Stimulated activated CD8-positive, alpha-beta memory T cell treated with anti-CD3 and anti-CD28 coated beads, Interleukin-2, amount 100 ng/mL, for 1 hour (primary cell): ENCODE measurements at regions not wholly inside any gene's neighbourhood (a gene's known extent, or its start where the extent isn't known, plus 50 kb on each side); places are given as distances from the start of the nearest gene placed in this dataset.
"Not testable (repeated sequence)": the region's sequence is repeated elsewhere in the genome, so short reads cannot be mapped to it uniquely, and the experiment has no call there.

ENCODE experiments used
- DNase-seq, 2 donors: peaks; one replicate each; pipeline ENCODE4 v3.0.0-alpha.2; 2020; ENCODE audit warnings: low read depth in 2 of 2

DNA sequence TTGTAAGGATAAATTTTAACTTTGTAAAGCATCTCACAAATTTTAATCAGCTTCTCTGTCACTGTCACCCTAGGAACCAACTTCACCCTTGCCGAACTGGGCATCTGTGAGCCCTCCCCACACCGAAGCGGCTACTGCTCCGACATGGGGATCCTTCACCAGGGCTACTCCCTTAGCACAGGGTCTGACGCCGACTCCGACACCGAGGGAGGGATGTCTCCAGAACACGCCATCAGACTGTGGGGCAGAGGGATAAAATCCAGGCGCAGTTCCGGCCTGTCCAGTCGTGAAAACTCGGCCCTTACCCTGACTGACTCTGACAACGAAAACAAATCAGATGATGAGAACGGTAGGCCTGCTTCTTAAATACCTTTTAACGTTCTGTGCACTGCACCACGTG lies 916.3 kb upstream of the WWC1 start:
- DNase-seq: no peak

DNA sequence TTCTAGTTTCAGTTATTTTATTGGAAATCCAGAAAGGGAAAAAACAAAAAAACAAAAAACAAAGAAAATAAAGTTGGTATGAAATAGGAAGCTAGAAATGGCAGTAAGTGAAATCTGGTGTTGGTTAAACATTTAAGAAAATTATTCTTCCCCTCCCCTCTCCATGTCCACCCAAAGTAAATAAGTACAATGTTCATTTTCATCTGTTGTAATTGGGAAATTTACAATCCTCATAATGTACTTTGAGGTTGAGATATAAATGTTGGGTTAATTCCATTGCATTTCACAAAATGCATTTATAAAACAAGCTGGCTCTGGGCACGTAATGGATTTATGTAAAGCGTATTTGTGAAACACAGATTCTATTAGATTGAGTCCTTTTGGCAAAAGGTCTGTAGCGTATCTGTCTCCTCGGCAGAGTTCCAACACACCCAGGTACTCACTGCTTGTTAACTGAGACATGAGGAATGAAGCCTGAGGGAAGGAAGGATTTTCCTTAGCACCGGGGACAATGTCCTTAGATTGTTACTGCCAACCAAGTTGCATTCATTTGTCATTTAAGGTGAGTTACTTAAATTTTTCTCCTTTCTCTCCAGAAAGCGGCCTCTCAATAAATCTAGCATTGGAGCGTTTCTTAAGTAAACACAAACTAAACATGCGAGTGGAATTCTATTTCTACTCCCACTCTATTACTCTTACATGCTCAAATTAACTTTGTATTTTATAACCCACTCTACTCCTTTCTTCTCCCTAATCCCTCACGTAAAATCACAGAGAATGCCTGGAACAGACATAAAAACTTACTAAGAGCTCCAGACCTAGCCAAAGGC lies 912.3 kb upstream of the WWC1 start:
- no peak for DNase-seq

DNA sequence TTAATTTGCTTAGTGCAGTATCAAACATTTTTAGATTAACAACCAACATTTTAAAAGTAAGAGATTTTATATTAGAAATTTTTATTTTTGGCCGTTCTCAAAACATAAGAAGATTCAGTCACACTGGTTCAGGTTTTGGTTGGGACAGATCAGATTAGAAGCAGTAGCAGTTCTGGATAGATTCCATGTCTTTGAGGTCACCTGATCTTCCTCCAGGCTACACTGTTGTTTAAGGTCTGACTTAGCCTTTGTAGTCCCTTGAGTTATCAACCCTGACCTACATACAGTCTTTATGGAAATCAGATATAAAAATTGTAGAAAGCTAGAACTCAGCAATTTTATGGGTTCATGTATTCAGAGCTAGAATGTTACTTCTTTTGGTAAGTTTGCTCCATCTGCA lies 910.0 kb upstream of the WWC1 start:
- no peak for DNase-seq

DNA sequence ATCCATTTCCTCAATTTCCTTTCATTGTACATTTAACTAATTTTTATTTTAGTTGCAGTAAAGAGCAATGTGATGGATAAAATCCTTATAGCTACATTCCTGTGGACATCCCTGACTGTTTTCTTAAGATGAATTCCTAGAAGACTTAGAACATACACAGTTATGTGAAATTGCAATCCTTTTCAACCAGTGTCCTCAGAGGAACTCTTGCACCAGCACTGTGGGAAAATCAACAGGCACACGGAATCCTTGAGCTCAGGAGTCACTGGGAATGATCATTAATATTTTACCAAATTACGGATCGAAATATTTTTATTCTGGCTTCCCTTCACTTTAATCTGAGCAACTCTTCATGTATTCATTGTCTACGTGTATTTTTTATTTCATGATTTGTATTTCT lies 901.9 kb upstream of the WWC1 start:
- DNase-seq: no peak

DNA sequence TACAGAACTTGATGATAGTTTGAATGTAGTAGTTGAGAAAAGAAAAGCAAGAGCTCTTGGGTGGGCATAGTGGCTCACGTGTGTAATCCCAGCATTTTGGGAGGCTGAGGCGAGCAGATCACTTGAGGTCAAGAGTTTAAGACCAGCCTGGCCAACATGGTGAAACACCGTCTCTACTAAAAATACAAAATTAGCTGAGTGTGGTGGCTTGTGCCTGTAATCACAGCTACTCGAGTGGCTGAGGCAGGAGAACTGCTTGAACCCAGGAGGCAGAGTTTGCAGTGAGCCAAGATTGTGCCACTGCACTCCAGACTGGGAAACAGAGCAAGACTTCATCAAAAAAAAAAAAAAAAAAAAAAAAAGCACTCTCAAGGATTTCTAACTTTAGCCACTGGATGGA lies 900.2 kb upstream of the WWC1 start:
- not testable (repeated sequence) for DNase-seq

DNA sequence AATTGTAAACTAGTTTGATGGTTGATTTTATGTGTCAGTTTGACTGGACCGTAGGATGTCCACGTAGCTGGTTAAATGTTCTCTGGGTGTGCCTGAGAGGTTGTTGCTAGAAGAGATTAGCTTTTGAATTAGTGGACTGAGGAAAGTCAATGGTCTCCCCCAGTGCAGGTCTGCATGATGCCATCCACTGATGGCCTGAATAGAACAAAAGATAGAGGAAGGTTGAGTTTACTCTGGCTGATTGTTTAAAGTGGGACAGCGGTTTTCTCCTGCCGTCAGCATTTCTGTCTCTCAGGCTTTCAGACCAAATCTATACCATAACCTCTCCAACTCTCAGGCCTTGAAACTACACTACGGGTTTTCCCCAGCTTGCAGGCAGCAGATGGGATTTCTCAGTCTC lies 899.2 kb upstream of the WWC1 start:
- DNase-seq: no peak

DNA sequence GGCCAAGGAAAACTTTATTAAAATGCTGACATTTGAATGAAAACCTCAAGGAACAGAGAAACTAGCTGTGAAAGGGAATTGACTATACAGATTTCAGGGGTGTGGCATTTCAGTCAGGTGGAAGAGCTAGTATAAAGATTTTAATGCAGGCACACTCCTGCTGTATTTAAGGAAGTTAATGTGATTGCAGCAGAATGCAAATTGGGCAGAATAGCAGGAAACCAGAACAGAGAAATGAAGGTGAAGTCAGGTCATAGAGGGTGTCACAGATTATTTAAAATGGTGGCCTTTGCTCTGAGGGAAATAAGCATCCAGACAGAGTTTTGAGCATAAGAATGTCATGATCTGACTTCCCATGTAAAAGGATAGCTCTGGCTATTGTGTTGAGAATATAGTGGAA lies 898.1 kb upstream of the WWC1 start:
- DNase-seq: no peak

DNA sequence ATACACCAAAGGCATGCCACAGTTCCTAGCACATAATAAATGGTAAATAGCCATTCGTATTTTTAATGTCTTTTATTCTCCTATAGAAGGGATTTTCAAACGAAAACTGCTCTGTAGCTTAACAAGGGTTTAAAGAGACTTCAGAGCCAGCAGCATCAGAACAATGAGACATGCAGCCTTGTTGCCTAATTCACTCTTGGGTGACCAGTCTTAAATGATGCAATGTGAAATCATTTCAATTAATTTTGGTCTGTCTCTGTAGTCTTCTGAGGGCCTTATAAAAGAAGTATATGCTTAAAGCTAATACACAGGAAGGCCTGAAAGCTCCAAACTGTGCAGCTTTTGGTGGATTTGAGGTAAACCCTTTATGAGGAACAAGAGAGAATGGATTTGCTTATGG lies 888.8 kb upstream of the WWC1 start:
- DNase-seq: no peak

DNA sequence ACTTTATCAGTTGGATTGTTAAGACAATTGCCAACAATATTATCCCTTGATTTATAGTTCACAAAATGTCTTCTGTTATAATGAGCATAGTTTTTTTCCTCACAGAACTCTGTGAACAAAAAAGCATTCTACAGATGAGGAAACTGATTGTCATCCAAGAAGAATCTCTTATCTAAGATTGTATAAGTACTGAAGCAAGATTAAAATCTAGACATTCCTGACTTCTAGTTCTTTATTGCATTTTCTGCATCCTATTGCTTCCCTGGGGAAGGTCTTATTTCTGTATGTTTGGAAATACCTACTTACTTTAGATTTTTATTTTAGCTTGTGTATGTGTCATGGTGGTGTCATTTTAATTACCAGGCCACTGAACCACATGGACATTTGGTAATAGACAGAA lies 884.9 kb upstream of the WWC1 start:
- DNase-seq: no peak

DNA sequence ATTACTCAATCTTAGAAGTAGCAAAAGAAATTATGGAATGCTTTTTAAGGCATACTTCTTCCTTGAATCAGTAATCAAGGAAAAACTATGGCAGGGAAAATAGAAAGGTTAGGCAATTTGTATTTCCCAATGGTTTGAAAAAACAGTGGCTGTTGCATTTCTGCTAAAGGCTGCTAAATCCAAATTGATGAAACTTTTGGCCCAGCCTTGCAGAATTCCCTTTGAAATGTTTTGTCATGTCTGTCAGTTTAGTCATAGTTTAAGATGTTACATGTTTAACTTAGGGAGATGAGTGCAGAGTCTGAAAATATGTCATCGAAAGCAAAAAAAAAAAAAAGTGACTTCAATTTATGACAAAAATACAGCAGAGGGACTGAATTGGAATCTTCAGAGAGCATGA lies 878.9 kb upstream of the WWC1 start:
- no peak for DNase-seq

DNA sequence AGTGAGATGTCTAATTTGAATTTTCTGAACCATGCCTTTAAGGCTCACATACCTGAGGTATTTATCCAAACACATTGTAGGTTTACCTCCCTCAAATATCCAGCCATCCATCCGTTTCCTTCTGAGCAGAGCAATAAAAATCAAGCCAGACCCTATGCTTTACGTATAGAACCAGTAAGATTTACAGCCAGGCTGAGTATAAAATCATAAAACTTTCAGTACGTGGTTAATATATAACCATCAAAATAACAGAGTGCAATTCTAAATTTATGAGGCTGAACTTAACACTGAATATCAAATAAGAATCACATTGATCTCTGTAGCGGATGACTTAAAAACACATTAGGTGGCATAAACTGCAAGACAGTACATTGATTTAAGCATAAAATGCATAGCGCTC lies 877.9 kb upstream of the WWC1 start:
- DNase-seq: no peak

DNA sequence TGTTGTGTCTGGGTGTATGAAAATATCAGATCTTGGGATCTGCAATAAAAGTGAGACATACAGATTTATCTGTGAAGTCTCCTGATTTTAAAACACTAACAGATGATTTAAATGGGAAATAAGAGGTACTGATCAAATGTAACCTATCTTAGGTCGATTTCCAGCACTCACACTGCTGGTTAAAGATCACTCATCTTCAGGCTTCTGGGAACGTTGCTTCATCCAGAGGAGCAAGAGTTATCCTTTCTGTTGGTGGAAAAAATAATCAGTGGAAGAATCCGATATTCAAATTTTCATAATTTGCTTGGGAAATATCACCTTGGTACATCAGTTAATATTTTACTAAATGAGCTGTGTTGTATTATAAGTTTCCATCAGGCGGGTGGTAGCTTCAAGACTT lies 876.8 kb upstream of the WWC1 start:
- no peak for DNase-seq

DNA sequence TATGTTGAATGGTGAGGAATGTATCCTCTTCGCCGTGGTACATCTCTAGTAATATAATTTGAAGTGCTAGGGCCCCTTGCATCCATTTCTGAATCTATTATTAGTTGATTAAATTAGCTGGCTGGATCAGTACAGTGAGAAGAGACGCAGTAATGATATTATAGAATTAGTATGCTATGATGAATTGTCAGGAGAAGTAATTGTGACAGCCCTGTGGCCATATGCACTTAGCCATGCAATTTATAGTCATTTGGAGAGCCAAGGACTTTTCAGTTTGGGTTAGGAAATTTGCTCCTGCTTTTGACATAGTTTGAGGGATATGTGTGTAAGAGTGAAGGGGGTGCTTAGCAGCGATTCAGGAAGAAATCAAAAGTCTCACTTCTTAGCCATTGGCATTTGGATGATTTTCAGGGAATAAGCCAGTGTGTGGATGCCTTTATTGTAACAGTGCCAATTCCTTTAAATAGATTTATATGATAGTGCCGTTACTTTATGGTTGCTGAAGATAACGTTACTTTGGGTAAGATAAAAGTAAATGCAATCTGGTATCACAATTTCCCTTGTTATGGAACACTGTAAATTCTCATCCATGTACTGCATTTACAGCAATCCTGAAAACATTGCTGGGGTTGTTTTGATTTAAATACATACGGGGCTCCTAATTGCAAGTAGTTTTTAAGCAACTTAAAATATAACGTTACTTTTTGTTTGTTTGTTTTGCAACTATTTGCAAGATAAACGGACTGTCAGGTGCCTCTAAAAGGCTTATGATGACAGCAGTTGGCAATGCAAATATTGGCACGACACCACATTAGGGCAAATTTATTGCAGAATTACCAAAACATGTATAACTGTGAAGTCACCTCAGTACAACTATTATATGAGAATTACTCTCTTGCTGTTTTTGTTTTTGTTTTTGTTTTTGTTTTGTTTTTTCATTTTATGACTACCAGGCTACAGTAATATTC lies 875.4 kb upstream of the WWC1 start:
- no peak for DNase-seq

DNA sequence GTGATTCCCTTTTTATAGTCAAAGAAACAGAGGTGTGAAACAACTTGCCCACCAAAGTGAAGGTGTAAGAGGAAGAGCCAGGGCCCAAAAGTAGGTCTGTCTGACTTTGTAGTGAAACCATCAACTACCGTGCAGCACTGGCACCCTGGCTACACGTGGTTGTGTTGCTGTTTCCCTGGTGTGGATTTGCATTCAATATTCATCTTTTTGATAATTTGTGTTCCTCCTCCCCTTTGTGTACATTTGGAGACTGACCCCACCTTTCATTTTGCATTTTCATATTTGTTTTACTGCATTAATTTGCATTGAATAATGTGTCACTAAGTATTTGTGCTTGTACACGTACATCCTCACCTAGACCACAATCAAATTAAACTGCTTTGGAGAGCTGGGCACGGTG lies 873.8 kb upstream of the WWC1 start:
- no peak for DNase-seq

DNA sequence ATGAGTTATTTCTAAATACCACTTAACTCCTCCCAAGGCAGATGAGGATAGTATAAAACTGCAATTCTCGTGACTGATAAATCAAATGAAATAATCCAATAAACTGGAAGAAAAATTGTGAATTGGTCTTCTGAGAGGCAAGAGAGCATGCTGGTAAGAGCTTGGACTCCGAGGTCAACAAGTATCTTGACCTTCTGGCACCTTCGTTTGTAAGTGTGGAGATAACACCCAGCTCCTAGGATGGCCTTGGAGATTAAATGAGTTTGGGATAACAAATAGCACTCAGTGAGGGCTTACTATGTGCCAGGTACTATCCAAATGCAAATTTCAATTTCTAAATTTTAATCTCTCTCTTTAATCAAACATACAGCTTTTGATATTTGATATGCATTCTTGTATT lies 866.3 kb upstream of the WWC1 start:
- DNase-seq: no peak

DNA sequence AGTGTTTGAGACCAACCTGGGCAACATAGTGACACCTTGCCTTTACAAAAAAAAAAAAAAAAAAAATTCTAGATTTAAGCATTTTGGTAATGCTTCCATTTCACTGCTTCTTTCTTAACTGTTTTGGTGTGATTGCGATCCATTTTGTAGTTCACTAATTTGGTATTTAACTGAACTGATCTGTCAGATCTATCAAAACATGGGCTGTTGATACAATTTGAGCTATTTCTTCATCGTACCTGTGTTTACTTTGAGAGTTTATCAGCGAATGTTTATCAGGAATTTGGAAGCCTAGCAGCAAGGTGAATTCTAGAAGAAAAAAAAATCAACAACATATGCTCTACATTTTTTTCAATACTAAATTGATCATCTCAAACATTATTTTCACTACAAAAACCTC lies 864.9 kb upstream of the WWC1 start:
- DNase-seq: no peak

DNA sequence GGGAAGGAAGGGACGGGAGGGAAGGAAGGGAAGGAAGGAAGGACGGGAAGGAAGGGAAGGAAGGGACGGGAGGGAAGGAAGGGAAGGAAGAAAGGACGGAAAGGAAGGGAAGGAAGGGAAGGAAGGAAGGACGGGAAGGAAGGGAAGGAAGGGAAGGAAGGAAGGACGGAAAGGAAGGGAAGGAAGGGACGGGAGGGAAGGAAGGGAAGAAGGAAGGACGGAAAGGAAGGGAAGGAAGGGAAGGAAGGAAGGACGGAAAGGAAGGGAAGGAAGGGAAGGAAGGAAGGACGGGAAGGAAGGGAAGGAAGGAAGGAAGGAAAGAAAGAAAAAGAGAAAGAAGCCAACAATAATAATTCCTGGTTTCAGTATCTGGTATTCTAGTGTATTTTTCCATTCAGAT lies 863.8 kb upstream of the WWC1 start:
- DNase-seq: not testable (repeated sequence)

DNA sequence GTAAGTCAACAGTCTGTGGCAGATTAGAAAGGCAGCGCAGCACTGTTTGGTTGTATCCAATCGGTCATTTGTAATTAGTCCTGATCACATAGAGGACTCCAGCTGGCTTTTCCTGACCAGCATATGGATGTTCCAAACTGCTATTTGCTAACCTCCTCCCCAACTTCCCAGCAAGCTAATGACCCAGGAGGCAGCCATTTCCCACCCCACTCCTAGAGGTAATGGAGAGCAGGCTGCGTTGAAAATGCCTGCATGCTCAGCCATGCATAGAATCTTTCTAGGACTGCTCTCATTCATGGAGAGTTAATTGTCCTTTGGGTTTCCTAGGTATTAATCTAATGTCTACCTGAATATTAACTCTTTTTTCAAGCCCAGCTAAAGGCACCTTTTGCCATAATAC lies 850.6 kb upstream of the WWC1 start:
- DNase-seq: no peak

DNA sequence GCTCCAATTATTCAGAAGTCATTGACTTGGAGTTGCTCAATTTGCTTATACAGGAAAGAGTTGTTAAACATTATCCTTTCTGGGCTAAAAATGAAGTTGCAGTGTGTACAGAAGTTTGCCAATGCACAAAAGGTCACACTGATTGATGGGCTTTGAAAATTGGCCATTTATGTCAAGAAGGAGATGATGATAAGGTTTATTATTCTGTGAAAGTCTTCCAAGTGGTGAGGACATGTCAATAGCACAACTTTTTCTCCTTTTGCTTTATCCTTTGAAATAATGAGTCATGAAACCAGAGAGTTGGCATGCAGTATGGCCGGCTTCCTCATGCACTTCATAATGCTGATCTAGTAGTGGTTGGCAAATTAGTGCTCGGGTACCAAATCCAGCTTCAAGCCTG lies 848.5 kb upstream of the WWC1 start:
- no peak for DNase-seq

DNA sequence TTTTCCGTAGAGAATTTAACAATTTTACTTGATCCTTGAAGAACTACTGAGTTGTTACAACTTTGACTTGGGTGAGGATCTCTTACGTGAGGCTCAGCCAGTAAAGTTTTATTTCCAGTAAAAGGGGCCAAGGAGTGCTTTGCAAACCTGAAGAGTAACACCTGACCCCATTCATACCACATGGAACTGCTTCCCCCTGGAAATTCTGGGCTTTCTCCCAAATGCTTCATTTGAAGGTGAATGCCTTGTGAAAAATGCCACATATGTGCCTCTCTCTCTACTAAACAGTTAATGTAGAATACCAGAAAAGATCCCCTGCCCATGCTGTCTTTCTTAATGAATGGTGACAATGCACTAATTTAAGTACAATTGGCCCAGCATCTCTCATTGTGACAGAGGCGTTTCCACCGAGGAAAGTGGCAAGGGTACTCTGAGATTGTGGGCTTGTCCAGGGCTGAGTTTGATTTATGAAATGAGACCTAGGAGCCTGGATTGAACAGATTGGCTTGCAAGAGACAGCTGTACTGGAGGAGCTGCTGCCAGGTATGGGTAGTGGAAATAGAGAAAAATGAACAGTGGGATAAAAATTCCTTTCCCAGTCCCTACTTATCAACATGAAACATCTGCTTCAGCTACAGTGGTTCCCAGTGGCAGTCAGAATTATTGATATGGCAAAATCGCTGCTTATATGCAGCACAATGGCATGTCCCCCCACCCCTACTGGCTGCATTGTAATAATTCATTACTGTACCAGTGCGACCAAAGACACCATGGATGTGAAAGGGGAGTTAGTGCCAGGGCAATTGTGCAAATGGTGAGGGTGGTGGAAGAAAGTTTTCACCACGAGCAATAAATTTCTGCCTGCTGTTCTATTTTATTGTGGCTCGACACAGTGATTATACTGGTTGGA lies 843.7 kb upstream of the WWC1 start:
- DNase-seq: no peak

DNA sequence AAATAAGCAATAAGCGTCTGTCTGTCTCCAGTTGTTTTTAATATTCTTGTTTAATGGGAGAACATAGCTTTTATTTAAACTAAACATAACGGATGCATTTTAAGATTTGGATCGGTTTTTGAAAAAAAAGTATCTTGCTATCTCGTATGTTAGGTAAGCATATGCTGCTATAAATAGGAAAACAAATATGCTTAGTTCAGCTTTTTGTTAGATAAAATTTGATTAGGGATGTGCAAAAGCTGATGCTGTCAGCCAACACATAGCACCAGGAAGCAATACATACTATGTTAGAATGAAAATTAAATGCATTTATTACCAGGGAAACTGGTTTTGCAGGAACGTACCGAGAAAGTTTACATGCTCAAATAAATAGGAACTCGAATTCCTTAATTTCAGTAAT lies 843.1 kb upstream of the WWC1 start:
- no peak for DNase-seq

DNA sequence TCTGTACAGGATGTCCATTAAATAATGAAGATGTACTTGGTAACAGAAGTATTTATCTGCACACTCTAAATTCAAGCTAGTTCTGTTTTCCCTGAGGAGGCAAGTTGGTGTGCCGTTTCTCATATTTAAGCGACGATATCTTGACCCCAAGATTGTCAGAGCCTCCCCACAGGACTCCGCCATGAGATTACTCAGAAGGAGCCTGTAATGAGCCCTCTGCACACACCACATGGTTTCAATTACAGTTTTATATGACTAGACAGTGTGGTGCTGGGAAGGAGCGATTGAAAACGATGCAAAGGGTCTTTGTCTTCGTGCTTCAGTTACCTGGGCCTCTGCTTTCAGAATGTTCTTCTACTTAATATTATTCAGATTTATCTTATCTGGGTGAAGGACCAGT lies 840.4 kb upstream of the WWC1 start:
- no peak for DNase-seq
